ENCODE measurements at regions not wholly inside any gene's neighbourhood (a gene's known extent, or its start where the extent isn't known, plus 50 kb on each side); places are given as distances from the start of the nearest gene placed in this dataset.
"Not testable (repeated sequence)": the region's sequence is repeated elsewhere in the genome, so short reads cannot be mapped to it uniquely, and the experiment has no call there.

GRCh38 chr9:78383130-78383529 is 86.2 kb downstream of the PSAT1 start:
- H3K27ac ChIP-seq = no peak overlapping the region
- no peak overlapping the region for H3K4me3 ChIP-seq

DNA sequence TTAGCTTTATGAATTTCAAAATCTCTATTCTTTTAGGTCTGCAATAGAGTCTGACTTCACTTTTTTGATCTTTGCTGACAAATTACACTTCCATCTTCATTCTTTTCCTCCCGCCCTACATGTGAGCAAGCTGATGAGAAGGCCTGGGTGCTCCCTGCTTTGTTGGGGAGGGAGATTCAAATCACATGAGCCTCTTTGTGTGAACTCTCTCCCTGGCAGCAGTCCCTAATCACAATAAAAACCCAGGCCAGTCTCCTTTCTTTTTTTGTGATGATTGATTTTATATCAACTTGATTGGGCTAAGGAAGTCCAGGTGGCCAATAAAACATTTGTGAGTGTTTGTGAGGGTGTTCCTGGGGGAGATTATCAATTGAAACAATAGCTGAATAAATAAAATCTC is 89.4 kb downstream of the PSAT1 start:
- Histone ChIP-seq H3K27ac (no peak overlapping the region), H3K4me3 (no peak overlapping the region)

- H3K27ac ChIP-seq = no peak overlapping the region
Observed at GRCh38 chr9:78386773-78387172, 89.8 kb downstream of the PSAT1 start.

GRCh38 chr9:78393340-78393739 is 96.4 kb downstream of the PSAT1 start:
- H3K27ac ChIP-seq = no peak overlapping the region
- H3K4me3 ChIP-seq = no peak overlapping the region

More at GRCh38 chr9:78386773-78387172, 89.8 kb downstream of the PSAT1 start:
- no peak overlapping the region for H3K4me3 ChIP-seq

DNA sequence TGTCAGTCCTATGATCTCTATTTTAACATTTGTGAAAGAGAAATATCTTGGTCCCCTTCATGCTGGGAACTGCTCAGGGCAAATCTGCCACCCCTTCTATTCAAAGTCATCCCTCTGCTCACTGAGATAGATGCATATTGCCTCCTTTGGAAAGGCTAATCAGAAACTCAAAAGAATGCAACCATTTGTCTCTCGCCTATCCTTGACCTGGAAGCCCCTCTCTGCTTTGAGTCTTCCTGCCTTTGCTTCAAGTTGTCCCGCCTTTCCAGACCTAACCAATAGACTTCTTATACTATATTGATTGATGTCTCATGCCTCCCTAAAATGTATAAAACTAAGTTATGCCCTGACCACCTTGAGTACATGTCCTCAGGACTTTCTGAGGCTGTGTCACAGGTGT is 97.0 kb downstream of the PSAT1 start:
- Histone ChIP-seq H3K4me3 (no peak overlapping the region), H3K27ac (no peak overlapping the region)

GRCh38 chr9:78396087-78396486 is 99.2 kb downstream of the PSAT1 start:
- Histone ChIP-seq H3K4me3 (no peak overlapping the region), H3K27ac (no peak overlapping the region)

GRCh38 chr9:78397045-78397444 is 100.1 kb downstream of the PSAT1 start:
- H3K27ac ChIP-seq = no peak overlapping the region
- H3K4me3 ChIP-seq = no peak overlapping the region

DNA sequence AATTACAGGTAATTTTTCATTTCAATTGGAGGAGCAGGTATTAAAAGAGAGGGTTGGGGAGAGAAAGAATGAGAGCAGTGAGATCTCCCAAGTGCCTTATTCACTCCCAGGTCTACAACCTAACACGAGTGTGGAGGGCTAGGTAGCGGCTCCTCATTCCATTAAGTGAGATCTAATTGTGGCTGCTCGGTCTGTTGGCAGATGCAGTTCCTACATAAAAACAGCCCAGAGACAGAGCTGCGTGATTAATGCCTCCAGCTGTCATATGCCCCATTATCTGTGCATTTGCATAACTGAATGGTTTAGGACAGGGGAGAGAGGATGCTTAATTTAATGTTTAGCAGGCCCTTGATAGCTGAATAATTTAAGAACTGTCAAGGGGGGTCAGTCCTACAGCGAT is 100.5 kb downstream of the PSAT1 start:
- H3K4me3 ChIP-seq = no peak overlapping the region
- no peak overlapping the region for H3K27ac ChIP-seq

- Histone ChIP-seq H3K27ac (no peak overlapping the region), H3K4me3 (no peak overlapping the region)
Observed at GRCh38 chr9:78399153-78399552, 102.2 kb downstream of the PSAT1 start.

DNA sequence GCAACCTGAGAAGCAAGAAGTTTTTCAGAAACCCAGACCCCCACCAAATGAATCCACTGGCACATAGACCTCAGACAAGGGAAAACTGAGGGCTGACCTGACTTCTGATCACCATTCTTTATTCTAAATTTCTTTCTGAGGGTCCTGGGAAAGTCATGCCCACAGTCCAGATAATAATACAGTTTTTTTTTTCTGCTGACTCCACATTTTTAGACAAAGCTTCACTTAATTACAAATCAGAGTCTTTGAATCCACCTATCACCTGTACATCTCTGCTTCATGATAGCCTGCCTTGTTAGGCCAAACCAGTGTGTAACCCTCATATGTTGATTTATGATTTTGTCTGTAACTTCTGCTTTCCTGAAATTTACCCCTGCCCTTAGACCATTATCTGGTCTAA is 103.6 kb downstream of the PSAT1 start:
- H3K27ac ChIP-seq = no peak overlapping the region
- H3K4me3 ChIP-seq = no peak overlapping the region

DNA sequence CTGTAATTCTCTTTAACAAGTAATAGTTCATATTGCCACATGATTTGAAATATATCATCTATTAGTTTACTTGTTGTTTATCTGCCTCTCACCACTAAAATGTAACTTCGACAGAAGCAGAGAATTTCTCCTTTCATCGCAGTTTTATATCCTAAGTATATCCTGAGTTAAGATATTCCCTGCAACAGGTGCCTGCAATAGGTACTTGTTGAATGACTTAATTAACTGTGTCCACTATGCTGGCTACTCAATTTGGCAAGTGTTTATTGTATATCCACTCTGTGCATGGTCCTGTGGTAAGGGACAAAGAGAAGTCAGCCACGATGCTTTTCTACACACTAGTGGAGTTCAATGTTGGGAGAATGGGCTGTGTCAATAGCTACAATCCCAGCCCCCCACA is 108.5 kb downstream of the PSAT1 start:
- H3K27ac ChIP-seq = no peak overlapping the region
- H3K4me3 ChIP-seq = no peak overlapping the region

- no peak overlapping the region for H3K27ac ChIP-seq
- no peak overlapping the region for H3K4me3 ChIP-seq
Observed at GRCh38 chr9:78406146-78406545, 109.2 kb downstream of the PSAT1 start.

DNA sequence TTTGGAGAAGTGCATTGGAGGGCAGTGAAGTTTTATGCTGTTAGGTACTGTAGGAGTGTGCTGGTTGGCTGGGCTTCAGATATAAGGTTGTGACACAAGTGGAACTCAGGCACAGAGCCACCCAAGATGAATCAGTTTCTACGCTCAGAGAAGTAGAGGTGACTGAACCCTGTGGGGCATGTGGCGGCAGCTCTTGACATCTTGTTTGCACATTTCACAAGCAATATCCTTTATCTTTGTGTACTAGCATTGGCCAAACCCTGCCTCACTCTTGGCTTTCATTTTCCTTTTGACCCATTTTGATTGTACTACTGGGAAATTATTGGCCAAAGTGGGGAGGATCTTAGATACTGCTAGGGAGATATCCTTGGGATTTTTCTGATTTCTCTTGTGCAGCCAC is 110.0 kb downstream of the PSAT1 start:
- H3K27ac ChIP-seq = no peak overlapping the region
- no peak overlapping the region for H3K4me3 ChIP-seq

GRCh38 chr9:78407636-78408312 is 110.8 kb downstream of the PSAT1 start:
- H3K4me3 ChIP-seq = no peak overlapping the region
- H3K27ac ChIP-seq = no peak overlapping the region

- Histone ChIP-seq H3K27ac (no peak overlapping the region), H3K4me3 (no peak overlapping the region)
Observed at GRCh38 chr9:78408388-78408787, 111.5 kb downstream of the PSAT1 start.

- H3K4me3 ChIP-seq, H3K27ac ChIP-seq: not testable (repeated sequence)
Observed at GRCh38 chr9:78409928-78410510, 113.1 kb downstream of the PSAT1 start.

GRCh38 chr9:78422309-78422708 is 125.4 kb downstream of the PSAT1 start:
- Histone ChIP-seq H3K27ac (no peak overlapping the region), H3K4me3 (no peak overlapping the region)

- H3K27ac ChIP-seq = no peak overlapping the region
- no peak overlapping the region for H3K4me3 ChIP-seq
Observed at GRCh38 chr9:78424299-78424698, 127.4 kb downstream of the PSAT1 start.

GRCh38 chr9:78428640-78429039 is 131.7 kb downstream of the PSAT1 start:
- H3K4me3 ChIP-seq = no peak overlapping the region

GRCh38 chr9:78430387-78430786 is 133.5 kb downstream of the PSAT1 start:
- Histone ChIP-seq H3K4me3 (no peak overlapping the region), H3K27ac (no peak overlapping the region)

More at GRCh38 chr9:78428640-78429039, 131.7 kb downstream of the PSAT1 start:
- no peak overlapping the region for H3K27ac ChIP-seq

GRCh38 chr9:78431039-78431438 is 134.1 kb downstream of the PSAT1 start:
- not testable (repeated sequence) for H3K27ac ChIP-seq

GRCh38 chr9:78436873-78437272 is 139.9 kb downstream of the PSAT1 start:
- no peak overlapping the region for H3K27ac ChIP-seq
- H3K4me3 ChIP-seq = no peak overlapping the region

More at GRCh38 chr9:78431039-78431438, 134.1 kb downstream of the PSAT1 start:
- not testable (repeated sequence) for H3K4me3 ChIP-seq

Measured in skin epidermis (tissue), 12 donors.